AG04450 (cell line): ENCODE measurements at regions not wholly inside any gene's neighbourhood (a gene's known extent, or its start where the extent isn't known, plus 50 kb on each side); places are given as distances from the start of the nearest gene placed in this dataset.

Source experiments
- CTCF ChIA-PET: fragments of 300-600, 350-600 bp; formaldehyde crosslinking; extraction: SDS; loops from one replicate; lab custom pipeline; 2022; ENCODE audit warnings: antibody characterized with exemption, inconsistent platforms; lab: Charles Lee
- POLR2A ChIA-PET: fragments of 350-600 bp; formaldehyde crosslinking; extraction: SDS; loops from one replicate; lab custom pipeline; 2021; ENCODE audit warnings: antibody characterized with exemption, inconsistent platforms; lab: Yijun Ruan, JAX
- DNase-seq: peaks from one replicate; pipeline ENCODE4 v3.0.0-alpha.2; 2011; ENCODE audit warnings: low read depth, low spot score
- H3K27ac ChIP-seq: one replicate; pipeline ENCODE4 v1.5.1; 2012; ENCODE audit warnings: low read depth, low read length, control low read depth
- H3K27me3 ChIP-seq: one replicate; pipeline ENCODE4 v1.6.0; 2012; ENCODE audit warnings: low read length; ENCODE audit not compliant: control insufficient read depth, insufficient read depth
- H3K4me3 ChIP-seq: 2 replicates; pipeline ENCODE4 v1.5.1; 2011; ENCODE audit warnings: mild to moderate bottlenecking, low read depth, low read length, control low read depth
- H3K9me3 ChIP-seq: 2 replicates; pipeline ENCODE4 v1.5.1; 2012; ENCODE audit warnings: low read length; ENCODE audit not compliant: control insufficient read depth, insufficient read depth
- CTCF ChIP-seq: IDR thresholded peaks from 2 replicates; pipeline ENCODE4 v1.5.1; 2011; ENCODE audit warnings: low read depth, low read length, control low read depth, inconsistent platforms

DNA sequence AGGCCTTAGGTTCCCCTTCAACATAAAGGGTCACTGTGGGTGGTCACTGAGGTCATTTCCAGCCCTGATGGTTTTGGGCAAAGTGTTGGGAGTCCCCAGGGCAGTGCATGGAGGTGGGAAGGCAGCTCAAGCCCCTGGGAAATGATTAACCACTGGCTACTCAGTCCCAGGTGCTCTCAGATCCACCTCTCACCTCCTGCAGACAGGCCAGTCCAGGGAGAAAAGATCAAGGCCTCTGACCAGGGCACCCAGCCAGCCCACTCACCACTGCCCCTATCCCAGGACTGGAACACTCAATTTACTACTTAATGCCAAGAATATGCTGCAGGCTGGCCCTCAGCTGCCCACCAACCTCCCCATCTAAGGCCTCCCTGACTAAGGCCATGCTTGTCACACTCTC, 1307.9 kb downstream of the UQCRFS1 start:
- POLR2A ChIA-PET: no interaction called here
- no peak for TF ChIP-seq CTCF
- no peak overlapping the region for H3K27ac ChIP-seq
- peaks cover 51% of the 10 kb centered on the region for H3K9me3 ChIP-seq
- no peak for DNase-seq
- H3K4me3 ChIP-seq: no peak overlapping the region
- H3K27me3 ChIP-seq: no peaks in the 10 kb centered on the region
- CTCF ChIA-PET: no interaction called here

- no peaks in the 10 kb centered on the region for H3K27me3 ChIP-seq
- ChIA-PET POLR2A (no interaction called here), CTCF (no interaction called here)
- TF ChIP-seq CTCF: no peak
- H3K27ac ChIP-seq: no peak overlapping the region
- DNase-seq: no peak
- no peak overlapping the region for H3K4me3 ChIP-seq
- peaks cover 65% of the 10 kb centered on the region for H3K9me3 ChIP-seq
Measured at GRCh38 chr19:27901078-27901477, 1311.9 kb downstream of the UQCRFS1 start.

DNA sequence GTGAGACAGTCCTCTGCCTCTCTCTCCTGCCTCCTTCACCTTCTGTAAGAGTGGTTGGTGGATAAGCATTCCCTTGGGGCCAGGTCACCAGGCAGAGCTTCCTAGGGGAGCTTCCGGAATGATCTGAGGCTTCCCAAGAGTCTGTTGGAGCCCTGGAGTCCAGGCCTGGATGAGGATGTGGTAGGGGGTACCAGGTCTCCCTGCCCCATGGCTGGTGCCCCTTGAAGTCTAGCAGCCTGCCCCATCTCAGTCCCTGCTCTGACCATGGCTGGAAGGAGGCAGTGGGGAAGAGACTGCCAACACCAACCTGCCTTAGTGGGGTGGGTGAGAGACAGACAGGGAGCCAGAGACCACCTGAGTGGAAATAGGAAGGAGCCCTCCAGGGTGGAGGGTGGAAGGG, 1316.9 kb downstream of the UQCRFS1 start:
- ChIA-PET POLR2A (no interaction called here), CTCF (no interaction called here)
- no peak overlapping the region for H3K4me3 ChIP-seq
- DNase-seq: no peak
- no peaks in the 10 kb centered on the region for H3K27me3 ChIP-seq
- no peak overlapping the region for H3K27ac ChIP-seq
- no peak for TF ChIP-seq CTCF
- peaks cover 79% of the 10 kb centered on the region for H3K9me3 ChIP-seq

- TF ChIP-seq CTCF: no peak
- Histone ChIP-seq H3K27me3 (no peaks in the 10 kb centered on the region), H3K27ac (no peak overlapping the region), H3K9me3 (peaks cover 83% of the 10 kb centered on the region), H3K4me3 (no peak overlapping the region)
- ChIA-PET CTCF (no interaction called here), POLR2A (no interaction called here)
- DNase-seq: no peak
Measured at GRCh38 chr19:27894906-27895754, 1317.8 kb downstream of the UQCRFS1 start.

GRCh38 chr19:27892500-27892899, 1320.5 kb downstream of the UQCRFS1 start:
- ChIA-PET CTCF (no interaction called here), POLR2A (no interaction called here)
- no peak for DNase-seq
- Histone ChIP-seq H3K27me3 (no peaks in the 10 kb centered on the region), H3K9me3 (peaks cover 88% of the 10 kb centered on the region), H3K4me3 (no peak overlapping the region), H3K27ac (no peak overlapping the region)
- no peak for TF ChIP-seq CTCF
